NCI-H524 treated with DMSO at 0.1 percent for 48 hours (cell line): ENCODE measurements at regions not wholly inside any gene's neighbourhood (a gene's known extent, or its start where the extent isn't known, plus 50 kb on each side); places are given as distances from the start of the nearest gene placed in this dataset.
A peak's percentile ranks its signal among the peaks of the same experiment; 100 is the strongest.
"Not testable (repeated sequence)": the region's sequence is repeated elsewhere in the genome, so short reads cannot be mapped to it uniquely, and the experiment has no call there.

ENCODE experiments used
- DNase-seq: peaks from one replicate; lab custom pipeline; 2025; lab: John Stamatoyannopoulos, UW

GRCh38 chr5:104573949-104574709 is 1011.5 kb upstream of the NUDT12 start:
- DNase-seq: no peak

DNA sequence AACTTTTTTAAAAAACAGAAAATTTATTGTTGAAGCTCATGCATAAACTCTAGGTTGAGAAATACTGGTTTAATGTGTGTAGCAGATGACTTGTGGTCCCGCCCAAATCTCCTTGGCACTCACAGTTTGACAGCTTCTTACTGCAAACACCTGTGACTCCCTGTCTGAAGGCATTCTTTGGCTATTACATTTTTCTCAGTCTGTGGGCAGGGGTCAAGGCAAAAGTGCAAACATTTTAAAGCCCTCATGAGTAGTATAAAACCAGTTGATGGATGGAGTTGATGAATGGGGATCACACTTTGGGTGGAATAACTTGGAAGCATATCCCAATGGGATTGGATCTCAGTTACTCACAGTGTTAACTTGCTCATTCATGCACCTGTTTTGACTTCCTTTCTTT is 1007.0 kb upstream of the NUDT12 start:
- no peak for DNase-seq

GRCh38 chr5:104564530-104564929 is 1001.9 kb upstream of the NUDT12 start:
- DNase-seq: no peak

DNA sequence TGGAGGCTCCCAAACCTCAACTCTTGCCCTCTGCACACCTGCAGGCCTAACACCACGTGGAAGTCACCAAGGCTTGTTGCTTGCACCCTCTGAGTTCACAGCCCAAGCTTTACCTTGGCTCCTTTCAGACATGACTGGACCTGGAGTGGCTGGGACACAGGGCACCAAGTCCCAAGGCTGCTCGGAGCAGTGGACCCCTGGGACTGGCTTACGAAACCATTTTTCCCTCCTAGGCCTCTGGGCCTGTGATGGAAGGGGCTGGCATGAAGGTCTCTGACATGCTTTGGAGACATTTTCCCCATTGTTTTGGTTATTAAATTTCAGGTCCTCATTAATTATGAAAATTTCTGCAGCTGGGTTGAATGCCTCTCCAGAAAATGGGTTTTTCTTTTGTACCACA is 994.4 kb upstream of the NUDT12 start:
- DNase-seq: no peak

- no peak for DNase-seq
These were observed 989.0 kb upstream of the NUDT12 start for GRCh38 chr5:104551628-104552027.

- not testable (repeated sequence) for DNase-seq
These were observed 984.3 kb upstream of the NUDT12 start for GRCh38 chr5:104546871-104547270.

DNA sequence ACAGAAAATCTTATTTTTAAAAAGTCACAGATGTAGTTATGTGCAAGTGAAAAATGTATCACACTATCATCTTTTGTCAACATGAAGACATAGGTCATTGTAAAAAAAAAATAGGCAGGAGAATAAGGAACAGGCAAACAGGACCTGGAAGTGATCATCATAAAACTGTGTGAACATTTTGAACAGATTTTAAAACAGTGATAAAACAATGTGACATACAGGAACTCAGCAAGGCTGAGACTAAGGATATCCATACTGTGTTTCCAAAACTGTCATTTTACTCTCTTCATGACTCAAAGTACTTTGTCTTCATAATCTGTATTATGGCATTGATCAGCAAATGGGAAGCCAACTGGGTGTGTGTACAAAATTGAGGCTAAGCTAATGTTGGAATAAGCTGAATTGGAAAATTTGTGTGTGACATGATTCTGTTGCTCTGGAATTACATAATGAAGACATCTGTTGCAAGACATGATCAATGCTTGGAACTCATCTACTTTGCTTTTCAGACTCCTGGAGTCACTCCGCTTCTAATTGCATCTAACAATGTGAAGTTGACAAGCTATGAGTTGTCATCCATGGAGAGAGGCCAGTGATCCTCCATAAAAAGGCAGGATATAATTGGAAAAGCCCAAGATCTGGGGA is 978.7 kb upstream of the NUDT12 start:
- no peak for DNase-seq

DNA sequence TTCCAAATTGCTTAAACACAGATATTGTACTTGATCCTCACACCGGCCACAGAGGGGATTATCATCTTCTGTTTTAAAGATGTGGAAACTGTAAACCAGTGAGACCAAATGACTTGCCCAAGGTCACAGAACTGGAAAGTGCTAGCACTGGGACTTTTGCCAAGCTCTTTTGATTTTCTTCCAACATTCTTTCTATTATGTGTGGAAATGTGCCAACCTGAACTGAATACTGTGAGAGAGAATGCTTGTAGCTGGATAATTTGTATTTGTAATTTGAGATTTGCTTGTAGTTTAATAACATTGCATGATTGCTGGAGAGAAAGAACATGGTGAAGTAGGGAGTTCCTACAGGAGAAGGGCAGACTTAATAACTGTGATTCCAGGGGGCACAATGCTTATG is 977.9 kb upstream of the NUDT12 start:
- no peak for DNase-seq

GRCh38 chr5:104539618-104540350 is 977.2 kb upstream of the NUDT12 start:
- DNase-seq: no peak

DNA sequence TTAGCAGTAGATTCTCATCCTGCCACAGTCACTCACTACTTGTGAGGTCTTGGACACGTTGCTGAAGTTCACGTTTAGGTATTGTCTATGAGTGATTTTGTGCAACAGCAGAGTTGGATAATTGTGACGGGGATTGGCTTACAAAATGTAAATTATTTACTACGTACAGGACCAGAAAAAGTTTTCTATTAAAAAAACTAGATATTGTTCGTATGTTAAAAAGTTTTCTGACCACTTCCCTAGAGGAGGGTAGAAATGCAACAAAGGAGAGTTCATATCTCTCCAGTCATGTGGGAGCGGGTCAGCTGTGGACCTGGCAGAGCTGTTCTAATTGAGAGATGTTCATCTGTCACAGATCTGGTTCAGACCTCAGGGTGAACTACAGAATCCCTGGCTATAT is 976.1 kb upstream of the NUDT12 start:
- DNase-seq: no peak

- no peak for DNase-seq
These were observed 970.9 kb upstream of the NUDT12 start for GRCh38 chr5:104533498-104533897.

DNA sequence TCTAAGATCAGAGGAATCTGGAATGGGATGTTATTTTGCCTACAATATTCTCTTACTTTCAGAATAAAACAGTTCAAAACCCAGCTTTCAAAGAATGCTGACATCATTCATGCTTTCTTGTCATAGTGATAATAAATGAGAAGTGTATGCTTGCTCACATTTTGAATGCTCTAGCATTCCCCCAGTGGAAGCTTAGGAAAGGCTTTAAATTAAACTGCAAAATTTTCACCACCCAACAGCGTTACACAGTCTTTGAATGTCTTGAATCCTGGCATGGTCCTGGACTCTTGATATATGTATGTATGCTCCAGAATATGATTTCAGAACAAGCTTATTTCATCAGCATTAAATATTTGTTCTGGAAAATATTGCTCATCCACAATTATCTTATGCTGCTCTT is 964.3 kb upstream of the NUDT12 start:
- DNase-seq: no peak

- no peak for DNase-seq
These were observed 951.1 kb upstream of the NUDT12 start for GRCh38 chr5:104513640-104514072.

DNA sequence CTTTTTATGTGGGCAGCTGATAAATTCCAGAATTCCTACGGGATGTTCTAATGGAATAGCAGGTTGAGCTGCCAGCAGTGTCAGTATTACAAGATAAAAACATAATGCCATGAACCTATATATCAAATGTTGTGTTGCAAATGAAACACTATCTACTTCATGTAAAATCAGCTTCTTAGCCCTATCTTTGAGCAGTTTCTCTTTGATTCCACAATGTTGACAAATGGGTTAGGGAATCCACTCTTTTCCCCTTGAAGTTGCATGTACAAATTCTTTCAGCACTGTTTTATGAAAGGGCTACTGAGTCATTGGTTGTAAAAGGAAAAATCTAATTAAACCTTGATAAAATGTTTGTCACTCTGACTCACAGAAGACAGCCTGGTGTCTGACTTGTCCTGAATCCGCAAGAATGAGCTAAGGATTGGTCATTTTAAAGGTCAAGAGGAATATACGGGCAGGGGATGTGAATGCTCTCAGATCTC is 950.6 kb upstream of the NUDT12 start:
- DNase-seq: no peak

DNA sequence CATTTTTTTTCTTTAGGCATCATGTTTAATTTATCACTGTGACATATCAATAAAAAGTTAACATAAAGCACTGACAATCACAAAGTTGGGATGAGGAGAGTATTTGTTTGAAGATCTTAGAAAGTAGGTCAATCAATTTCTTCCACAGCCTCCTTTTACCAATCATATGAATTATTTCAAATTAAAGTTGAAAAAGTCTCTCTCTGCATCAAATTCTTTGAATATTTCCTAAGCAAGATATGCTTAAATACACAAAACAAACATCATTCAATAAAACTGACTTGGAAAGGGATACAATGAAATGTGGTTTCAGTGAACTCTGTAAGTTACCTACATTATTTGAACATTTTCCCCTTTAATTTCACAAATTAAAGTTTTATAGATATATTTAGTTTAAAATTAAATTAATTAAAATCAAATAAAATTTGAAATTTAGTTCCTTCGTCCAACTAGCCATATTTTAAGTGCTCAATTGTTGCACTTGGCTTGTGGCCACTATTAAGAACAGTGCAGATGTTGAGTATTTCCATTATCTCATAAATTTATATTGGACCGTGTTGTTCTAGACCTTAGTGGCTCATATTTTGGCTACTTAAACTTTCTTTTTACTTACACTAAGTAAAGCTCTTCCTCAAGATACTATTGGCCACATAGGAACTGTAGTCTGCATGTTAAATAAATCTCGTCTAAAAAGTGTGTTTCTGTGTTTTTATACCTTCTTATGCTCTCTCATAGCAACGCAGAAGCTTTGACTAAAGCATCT is 949.7 kb upstream of the NUDT12 start:
- DNase-seq: no peak

DNA sequence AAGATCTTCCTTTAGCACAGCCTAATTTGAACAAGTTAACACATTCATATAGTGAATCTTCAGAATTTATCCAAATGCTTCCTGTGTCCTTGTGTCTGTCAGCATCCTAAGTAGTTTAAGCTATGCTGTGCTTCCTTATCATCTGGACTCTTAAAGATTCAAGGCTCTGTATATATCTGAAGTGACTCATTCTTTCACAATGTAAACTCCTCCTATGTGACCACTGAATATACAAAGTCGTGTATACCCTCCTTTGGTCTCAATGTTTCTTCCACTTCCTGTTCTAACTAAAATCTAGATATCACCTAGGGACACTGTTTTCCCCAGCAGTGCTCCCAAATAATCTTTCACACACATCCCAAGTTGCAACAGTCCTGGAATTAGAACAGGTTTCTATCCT is 935.7 kb upstream of the NUDT12 start:
- no peak for DNase-seq

DNA sequence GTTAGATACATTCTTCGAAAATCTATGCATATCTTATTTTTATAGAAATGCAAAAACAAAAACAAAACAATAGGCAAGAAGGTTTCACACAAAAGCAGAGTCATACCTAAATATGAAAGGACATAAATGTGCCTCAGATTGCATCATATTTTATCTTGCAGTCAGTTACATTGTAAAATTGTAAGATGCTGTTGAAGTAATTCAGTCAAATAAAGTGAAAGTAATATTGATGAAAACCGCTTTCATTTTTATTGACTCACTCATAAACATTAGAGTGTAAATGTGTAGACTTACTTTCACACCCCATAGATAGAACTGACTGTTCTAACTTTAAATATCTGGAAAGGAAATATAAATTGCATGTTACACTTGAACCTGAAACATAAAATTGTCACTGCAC is 931.5 kb upstream of the NUDT12 start:
- no peak for DNase-seq

DNA sequence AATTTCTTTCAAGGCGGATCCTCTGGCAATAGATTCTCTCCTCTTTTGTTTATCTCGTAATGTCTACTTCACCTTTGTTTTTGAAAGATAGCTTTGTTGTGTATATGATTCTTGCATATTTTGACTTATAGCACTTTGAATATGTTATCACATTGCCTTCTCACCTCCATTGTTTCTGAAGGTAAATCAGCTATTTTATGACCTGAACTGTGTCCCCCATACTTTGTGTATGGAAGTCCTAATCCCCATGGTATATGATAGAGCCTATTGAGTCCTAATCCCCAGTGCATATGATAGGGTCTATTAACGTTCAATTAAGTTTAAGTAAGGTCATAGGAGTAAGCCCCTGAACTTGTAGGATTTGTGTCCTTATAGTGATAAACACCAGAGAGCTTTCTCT is 910.2 kb upstream of the NUDT12 start:
- no peak for DNase-seq

DNA sequence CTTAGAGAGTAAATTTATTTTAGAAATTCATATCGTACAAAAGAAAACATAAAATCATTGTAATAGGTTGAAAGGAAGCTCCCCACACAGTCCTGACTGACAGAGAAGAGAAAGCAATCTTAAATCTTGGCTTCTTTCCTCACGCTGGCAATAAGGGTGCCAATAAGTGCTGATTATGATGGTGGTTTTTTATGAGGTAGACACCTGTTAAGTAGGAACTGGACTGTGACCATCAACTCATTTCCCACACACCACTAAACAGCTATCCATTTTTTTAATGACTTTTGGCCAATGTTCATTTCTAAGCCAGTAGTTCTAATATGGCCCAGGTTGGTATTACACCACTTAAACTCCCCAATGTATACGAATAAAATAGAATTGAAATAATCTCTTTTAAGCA is 893.5 kb upstream of the NUDT12 start:
- DNase-seq: peak; percentile 69

DNA sequence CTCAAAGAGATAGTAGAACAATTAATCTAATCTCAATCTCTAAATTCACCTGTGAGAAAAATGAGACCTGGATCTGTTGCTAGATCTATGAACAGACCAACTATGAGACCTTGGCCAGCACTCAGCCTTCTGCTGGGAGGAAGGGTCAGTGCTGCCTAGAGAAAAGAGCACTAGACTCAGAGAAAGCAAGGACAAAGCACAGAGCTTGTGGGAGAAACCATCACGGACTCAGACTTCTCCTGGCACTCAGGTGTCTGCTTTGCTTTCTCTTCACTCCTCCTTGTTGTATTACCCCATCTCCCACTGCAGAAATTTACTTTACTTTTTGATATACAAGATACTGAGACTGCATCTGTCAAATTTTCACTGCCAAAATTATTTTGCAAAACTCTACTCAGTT is 890.0 kb upstream of the NUDT12 start:
- no peak for DNase-seq

GRCh38 chr5:104451911-104452310 is 889.3 kb upstream of the NUDT12 start:
- DNase-seq: not testable (repeated sequence)

DNA sequence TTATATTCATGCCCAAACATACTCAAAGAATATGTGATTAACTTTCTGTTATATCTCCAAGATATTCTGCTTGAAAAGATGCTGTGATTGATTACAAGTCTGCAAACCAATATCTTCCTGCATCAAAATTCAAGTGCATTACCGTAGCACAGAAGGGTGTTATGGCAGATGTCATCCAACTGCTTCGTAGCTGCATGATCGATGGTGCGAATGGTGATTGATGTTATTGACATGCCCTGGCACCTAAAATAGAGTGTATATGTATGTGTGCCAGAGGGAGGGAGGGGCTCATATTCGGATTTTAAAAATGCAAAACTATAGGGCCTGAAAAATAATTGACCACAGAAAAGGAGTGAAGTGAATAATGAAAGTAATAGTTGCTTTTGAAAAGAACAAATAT is 882.1 kb upstream of the NUDT12 start:
- no peak for DNase-seq
